ENCODE measurements at regions not wholly inside any gene's neighbourhood (a gene's known extent, or its start where the extent isn't known, plus 50 kb on each side); places are given as distances from the start of the nearest gene placed in this dataset.
A peak's percentile ranks its signal among the peaks of the same experiment; 100 is the strongest.

DNA sequence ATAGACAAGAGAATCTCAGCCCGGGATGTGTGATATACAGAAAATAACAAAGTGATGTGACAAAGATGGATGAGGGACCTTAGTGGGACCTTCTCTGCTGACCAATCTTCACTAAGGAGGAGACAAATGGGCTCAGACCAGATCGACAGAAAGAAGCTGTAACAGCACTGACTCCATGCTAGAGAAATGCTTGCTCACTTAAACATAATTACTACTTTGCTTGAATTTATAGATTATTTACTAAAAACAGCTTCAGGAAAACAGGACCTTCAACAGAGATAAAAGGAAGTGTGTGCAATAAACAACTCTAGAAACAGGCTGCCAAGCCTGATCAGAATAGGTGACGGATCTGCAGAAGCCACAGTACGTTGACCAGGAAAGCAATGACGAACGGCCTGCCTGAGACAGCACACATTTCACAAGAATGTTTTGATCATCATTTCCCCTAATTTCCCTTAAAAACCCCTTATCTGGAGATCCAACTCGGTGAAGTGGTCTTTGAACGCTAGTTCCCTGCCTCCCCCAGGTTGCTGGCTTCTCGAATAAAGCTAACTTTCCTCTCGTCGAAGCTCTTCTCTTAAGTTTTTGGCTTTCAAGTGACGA lies 98.4 kb upstream of the STEAP1B start:
- intact Hi-C loops (cut with DNase I), result no loop called here
- no peak for DNase-seq (ENCODE audit: low spot score)

DNA sequence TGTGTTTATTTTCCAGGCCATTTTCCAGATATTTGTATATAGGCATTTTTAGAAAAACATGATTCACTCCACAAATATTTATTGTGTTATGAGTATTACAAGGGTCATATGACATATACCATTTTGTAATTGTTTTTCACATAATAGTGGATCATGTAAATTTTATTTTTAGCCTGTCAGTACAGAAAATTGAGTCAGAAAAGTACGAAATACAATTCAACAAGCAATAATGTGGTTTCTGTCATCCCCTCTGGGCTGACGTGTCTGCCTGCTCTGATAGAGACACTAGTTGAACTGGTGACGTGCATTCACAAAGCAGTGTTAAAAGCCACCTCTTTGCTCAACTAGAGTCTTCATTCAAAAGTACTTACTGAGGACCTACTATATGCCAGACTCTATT lies 97.9 kb upstream of the STEAP1B start:
- intact Hi-C loops (cut with DNase I), result no loop called here
- DNase-seq (ENCODE audit: low spot score), result no peak

DNA sequence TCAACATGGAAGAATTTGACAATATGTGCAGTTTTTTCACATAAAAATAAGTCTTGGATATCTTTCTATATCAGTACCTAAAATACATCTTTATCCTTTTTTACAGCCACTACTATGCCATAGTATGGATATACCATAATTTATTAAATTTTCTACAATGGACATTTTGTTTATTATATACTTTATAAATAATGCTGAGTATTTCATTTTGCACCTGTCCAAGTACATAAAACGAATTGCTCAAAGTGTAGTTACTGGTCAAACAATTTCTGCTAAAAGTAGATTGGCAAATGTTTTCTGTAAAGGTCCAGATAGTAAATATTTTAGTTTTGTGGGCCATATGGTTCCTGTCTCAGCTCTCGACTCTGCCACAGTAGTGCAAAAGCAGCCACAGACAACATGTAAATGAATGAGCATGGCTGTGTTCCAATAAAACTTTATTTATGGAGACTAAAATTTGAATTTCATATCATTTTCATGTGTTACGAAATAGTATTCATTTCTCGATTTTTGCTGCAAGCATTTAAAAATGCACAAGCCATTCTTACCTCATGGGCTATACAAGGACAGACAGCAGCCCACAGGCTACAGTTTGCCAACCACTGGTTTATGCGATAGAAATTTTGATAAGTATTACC lies 96.9 kb upstream of the STEAP1B start:
- DNase-seq (ENCODE audit: low spot score), result no peak
- intact Hi-C loops (cut with DNase I), result no loop called here

DNA sequence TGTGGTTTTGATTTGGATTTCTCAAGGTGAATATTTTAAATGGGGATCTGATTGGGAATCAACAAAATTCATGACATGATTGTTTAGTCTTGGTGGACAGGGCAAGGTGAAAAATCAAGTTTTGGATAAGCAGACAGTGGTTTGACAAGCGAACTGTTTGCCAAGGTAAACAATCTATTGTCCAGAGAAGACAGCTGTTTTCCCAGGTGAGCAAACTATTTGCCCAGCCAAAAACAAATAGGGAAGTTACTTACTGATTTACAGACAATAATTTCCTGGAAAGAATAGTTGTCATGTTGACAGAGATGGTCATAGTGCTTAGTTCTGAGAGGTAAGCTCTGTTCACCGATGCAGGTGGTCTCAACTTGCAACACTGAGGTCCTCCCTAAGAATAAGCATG lies 94.0 kb upstream of the STEAP1B start:
- intact Hi-C loops (cut with DNase I), result no loop called here
- no peak for DNase-seq (ENCODE audit: low spot score)

DNA sequence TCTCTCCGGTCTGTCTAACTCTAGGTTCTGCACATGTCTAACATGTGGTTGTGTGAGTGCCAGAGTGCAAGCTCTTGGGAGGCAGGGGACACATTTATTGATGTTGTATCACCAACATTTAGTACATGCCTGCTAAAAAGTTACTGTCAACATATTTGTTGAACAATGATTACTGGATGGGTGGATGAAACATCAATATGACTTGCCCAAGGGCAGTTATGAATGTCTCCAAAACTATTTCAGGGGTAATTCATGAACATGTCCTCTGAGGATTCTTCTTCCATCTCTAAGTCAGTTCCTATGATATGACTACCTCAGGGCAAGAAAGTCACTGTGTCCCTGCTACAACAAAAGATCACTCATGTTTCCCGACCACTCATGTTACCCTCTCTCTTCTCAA lies 91.3 kb upstream of the STEAP1B start:
- intact Hi-C loops (cut with DNase I), result no loop called here
- DNase-seq (ENCODE audit: low spot score), result no peak

DNA sequence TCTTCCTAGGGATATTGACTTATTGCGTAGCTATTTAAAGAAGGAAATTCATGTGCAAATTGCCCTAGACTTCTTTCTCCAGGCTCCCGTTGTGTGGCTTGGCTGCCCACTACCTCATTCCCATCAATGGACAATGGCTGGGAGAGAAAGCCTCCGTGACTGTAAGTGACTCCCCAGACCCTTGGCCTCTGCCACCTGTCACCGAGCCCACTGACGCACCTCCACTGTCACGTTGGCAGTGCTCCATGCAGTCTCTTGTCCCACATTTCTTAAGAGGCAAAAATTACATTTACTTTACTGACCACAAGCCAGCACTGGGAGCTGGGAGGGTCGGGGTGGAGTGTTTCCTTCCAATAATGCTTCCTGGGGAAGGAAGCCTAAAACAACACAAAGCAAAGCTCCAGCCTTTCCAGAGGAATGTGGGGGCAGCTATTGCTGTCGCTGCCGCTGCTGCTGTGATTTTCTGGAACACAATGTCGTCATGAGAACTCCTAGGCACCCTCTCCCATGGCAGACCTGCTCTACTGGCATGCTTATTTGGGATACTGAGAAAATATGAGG lies 89.7 kb upstream of the STEAP1B start:
- peak; percentile 91 for DNase-seq (ENCODE audit: low spot score)
- intact Hi-C loops (cut with DNase I), result loop anchor here in 1 of 2 donors (10.0 kb wide), 1 partner anchor 125 kb away; no protein-coding TSS in a partner anchor

DNA sequence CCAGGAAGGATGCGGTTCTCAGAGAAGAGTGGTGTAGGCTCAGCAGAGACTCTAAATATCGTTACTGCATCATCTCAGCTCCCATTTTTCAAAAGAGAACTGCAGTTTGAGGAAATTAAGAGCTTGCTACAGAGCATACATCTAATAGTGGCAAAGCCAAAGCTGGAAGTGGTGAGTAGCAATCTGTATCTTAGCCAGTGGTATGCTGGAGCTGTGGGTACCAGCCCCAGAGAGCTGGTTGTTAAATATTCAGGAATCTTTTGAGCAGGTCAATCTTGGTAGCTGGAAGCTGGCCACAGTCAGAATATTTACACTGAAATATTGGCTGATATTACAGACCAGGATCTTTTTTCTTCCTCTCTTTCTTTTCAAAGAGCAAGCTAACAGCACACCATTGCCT lies 88.4 kb upstream of the STEAP1B start:
- DNase-seq (ENCODE audit: low spot score), result no peak
- intact Hi-C loops (cut with DNase I), result loop anchor here in 1 of 2 donors (10.0 kb wide), 1 partner anchor 126 kb away; no protein-coding TSS in a partner anchor

DNA sequence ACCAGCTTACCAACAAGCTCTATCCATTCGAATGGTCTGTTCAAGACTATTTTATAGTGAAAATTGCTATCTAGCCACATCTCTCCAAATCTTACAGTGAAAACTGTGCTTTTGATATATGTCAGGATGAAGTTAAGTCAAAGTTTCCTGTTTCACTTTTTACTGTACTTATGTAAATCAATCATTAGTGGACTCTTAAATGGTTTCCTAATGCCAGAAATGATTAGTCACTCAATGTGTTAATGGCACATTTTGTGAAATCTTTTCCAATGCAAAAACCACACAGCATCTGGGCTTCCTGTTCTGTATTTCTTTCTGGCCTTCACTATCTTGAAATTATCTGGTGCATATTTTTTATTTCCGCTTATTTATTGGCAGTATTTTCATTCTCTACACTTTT lies 87.3 kb upstream of the STEAP1B start:
- intact Hi-C loops (cut with DNase I), result loop anchor here in 1 of 2 donors (10.0 kb wide), 1 partner anchor 127 kb away; no protein-coding TSS in a partner anchor

DNA sequence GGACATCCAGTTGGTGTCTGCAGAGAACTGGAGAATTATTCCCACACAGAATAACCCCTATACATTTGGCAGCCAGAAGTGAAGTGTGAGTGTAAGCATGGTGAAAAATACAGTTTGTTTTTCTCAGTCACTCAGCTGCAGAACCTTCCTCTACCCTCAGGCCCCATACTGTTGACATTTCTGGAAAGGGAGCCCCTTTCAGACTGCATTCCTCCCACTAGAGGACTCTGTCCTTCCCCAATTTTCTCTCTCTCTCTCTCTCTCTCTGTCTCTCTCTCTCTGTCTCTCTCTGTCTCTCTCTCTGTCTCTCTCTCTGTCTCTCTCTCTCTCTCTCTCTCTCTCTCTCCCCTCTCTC lies 86.8 kb upstream of the STEAP1B start:
- no peak for DNase-seq (ENCODE audit: low spot score)
- intact Hi-C loops (cut with DNase I), result loop anchor here in 1 of 2 donors (10.0 kb wide), 1 partner anchor 128 kb away; no protein-coding TSS in a partner anchor

More for the DNA sequence above, 87.3 kb upstream of the STEAP1B start:
- DNase-seq (ENCODE audit: low spot score), result no peak

DNA sequence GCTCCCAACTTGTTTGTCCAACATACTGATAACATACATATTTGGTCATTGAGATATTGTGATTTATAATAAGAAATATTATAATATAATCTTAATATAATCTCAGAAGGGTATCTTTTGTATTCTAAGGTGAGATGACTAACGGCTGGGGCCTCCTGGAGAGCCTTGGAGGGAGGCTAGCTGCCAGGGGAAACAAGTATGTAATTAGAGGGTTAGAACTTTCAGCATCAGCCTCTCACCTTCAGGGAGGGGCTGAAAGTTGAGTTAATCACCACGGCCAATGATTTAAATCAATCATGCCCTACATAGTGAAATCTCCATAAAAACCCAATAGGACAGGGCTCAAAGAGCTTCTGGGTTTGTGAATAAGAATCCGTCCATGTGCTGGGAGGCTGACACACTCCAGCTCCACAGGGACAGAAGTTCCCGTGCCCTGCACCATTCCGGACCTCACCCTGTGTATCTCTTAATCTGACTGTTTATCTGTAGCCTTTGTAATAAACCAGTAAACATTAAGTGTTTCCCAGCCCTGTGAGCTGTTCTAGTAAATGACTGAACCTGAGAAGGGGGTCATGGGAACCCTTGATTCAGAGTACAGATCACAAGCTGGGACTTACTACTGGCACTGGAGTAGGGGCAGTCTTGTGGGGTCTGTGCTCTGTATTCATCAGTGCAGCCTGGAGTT lies 86.3 kb upstream of the STEAP1B start:
- DNase-seq (ENCODE audit: low spot score), result no peak
- intact Hi-C loops (cut with DNase I), result loop anchor here in 1 of 2 donors (10.0 kb wide), 1 partner anchor 129 kb away; no protein-coding TSS in a partner anchor

DNA sequence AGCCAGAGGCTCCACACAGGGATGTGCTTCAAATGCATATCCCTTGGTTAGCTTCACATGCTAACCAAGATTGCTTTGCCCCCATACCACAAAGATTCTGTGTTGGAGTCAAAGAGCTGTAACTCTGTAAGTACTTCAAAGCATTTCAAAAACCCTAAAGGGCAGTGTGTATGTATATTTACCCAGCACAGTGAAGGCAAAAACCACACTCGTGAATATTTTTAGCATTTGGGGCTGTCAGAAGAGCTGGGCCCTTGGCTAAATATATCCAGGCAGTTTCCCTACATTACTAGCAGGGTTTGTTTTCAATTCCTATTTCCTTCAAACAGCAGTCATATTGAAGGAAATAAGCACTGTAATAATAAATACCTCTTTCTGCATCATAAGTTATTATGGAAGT lies 84.2 kb upstream of the STEAP1B start:
- intact Hi-C loops (cut with DNase I), result loop anchor here in 1 of 2 donors (10.0 kb wide), 1 partner anchor 131 kb away; no protein-coding TSS in a partner anchor

DNA sequence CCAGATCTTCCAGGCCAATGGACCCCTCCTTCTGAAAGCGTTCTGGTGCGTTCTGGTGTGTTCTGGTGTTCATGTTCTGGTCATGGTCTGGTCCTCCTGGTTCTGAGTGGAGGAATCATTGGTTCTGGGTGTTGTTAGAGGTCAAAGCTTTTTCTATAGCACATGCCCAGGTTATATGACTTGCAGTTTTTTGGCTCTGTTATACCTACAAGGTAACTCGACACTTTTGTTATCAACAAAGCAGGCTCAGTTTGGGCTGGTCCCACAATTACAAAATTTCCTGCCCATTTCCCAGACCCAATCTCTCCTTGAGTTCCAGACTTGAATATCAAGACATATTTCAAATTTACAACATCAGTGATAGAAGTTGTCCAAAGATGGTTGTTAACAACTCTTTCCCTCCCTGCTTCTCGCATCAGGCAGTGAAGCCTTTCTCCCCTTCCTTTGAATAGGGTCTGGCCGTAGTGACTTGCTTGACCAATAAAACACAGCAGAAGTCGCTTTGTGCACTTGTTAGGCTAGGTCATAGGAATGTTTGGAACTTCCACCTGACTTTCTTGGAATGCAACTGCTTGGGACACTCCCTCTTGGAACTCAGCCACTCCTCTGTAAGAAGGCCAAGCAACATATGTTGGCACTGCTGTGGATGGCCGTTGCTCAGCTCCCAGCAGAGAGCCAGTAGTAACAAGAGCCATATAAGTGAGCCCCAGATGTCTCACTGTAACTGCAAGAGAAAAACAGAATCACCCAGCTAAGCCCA lies 83.1 kb upstream of the STEAP1B start:
- intact Hi-C loops (cut with DNase I), result loop anchor here in 1 of 2 donors (10.0 kb wide), 1 partner anchor 132 kb away; no protein-coding TSS in a partner anchor
- DNase-seq (ENCODE audit: low spot score), result no peak

More for the DNA sequence above, 84.2 kb upstream of the STEAP1B start:
- no peak for DNase-seq (ENCODE audit: low spot score)

DNA sequence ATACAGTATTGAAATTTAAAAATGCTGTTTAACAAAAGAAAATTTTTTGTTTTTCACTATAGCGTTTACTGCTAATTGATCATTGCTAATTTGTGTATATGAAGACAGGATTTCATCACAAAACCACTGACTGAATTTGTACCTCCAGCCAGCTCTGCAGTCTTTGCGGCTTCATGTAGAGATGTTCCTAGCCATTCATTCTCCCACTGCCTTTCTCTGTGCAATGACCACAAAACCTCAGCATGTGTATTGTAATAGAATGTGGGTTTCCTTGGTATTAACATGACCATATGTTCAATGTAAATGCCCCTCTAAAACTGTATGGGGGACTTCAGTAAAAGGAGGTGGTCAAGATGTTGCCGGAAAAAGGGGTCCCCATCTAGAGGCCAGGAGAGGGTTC lies 81.1 kb upstream of the STEAP1B start:
- no peak for DNase-seq (ENCODE audit: low spot score)
- intact Hi-C loops (cut with DNase I), result loop anchor here in 1 of 2 donors (10.0 kb wide), 1 partner anchor 134 kb away; no protein-coding TSS in a partner anchor

DNA sequence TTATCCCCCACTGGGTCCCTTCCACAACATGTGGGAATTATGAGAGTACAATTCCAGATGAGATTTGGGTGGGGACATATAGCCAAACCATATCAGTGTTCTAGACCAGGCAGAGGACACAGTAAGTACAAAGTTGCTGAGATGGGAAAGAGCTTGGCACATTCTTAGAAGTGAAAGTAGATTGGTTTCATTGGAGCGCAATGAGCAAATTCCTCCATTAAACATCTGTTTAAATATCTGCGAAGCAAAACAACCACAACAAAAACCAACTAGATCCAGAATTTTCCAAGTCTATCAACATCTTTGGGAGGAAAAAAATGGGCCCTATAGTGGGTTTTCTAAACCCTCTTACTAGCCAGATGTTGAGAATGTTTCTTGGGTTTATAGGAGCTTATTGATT lies 80.0 kb upstream of the STEAP1B start:
- intact Hi-C loops (cut with DNase I), result loop anchor here in 1 of 2 donors (10.0 kb wide), 1 partner anchor 135 kb away; no protein-coding TSS in a partner anchor
- no peak for DNase-seq (ENCODE audit: low spot score)

DNA sequence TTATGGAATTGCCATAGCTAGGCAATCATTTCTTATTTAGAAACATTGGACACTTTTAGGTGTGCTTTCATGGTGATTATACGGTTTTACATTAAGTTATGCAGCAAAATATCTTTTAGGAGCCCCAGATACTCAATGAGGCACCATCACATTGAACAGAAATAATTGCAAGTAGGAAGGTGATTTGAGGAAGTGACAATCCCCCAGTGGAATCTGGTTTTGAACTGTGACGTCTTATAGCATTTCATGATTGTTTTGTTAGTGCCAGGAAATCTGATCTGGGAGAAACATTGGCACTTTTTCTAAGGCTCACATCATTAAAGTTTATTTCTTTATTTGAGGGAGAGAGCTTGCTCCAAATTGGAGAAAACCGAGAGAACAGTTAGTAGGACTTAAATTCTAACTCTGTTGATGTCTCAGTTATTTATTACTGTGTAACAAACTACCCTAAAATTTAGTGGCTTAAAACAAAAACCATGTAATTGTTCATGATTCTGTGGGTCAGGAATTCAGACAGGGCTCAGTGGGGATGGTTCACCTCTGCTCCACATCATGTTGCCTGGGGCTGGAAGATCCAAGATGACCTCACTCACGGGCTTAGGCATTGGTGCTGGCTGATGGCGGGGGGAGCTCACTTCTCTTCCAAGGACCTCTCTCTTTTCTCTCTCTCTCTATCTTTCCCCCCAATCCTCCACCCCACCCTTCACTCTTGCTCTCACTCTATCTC lies 78.2 kb upstream of the STEAP1B start:
- intact Hi-C loops (cut with DNase I), result no loop called here
- DNase-seq (ENCODE audit: low spot score), result no peak

DNA sequence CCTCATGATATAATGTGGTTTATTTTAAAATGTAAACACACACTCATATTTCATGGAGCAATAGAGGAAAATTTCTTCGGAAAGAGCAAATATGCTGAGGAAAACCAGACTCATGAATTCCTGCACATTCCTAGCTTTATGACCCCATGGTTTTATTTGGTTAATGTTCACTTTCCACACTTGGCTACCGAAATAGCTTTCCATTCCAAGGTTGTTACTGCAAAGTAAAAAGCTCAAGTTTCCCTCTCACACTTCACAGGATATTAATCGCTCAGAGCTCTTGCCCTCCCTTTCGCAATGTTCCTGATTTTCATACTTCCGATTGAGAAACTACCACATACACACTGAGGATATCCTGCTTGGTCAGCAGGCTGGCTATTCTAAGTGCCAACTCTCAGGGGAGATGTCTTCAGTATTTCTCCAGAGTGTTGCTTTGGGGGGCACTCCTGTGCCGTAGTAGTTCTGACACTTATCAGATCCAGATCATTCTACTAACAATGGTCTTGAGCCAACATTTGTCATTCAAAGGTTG lies 77.5 kb upstream of the STEAP1B start:
- no peak for DNase-seq (ENCODE audit: low spot score)
- intact Hi-C loops (cut with DNase I), result no loop called here

DNA sequence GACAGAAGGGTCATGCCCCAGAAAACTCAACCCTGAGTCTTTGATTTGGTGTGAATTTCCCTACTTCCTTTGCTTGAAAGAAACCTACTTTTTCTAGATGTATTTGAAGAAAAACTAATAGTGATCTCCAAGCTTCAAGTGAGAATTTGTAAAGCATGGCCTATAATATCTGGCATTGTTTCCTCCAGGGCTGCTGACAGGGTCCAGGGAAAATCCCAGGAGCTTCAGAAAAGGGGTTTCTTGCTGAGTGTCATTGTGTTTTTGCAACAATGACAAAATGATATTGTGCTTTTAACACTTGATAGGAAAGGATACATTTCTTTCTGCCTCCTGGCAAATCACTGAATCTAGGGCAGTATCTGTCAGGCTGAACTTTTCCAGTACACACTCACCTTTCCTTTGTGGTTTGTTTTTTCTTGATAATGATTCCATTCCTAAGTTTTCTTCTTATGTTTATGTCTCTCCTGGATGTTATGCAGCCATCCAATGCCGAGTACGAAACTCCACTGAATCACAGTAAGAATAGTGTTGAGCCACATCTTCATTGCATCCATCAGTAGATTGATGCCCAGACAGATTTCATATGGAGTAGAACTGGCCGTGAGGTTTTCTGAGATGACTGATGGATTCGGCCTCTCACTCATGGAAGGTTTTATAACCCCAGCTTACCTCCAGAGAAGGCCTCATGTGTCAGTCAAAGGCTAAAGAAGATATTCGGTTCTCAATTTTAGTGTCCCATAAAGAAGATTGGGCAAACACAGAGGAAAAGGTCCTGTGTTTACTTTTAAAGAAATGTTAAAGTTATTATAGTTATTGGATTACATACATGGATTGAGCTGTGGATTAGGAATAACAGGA lies 76.9 kb upstream of the STEAP1B start:
- no peak for DNase-seq (ENCODE audit: low spot score)
- intact Hi-C loops (cut with DNase I), result no loop called here
